AG04449 (cell line): ENCODE measurements at regions not wholly inside any gene's neighbourhood (a gene's known extent, or its start where the extent isn't known, plus 50 kb on each side); places are given as distances from the start of the nearest gene placed in this dataset.

Source experiments
- CTCF ChIA-PET: fragments of 350-600 bp; formaldehyde crosslinking; extraction: SDS; loops from one replicate; lab custom pipeline; 2021; ENCODE audit warnings: antibody characterized with exemption; lab: Yijun Ruan, JAX
- POLR2A ChIA-PET: fragments of 400-600, 350-600 bp; formaldehyde crosslinking; extraction: SDS; loops from one replicate; lab custom pipeline; 2020; ENCODE audit warnings: antibody characterized with exemption, inconsistent platforms; lab: Yijun Ruan, JAX
- DNase-seq: peaks from one replicate; pipeline ENCODE4 v3.0.0-alpha.2; 2010; ENCODE audit warnings: low read depth, low spot score
- H3K4me3 ChIP-seq: 2 replicates; pipeline ENCODE4 v1.5.1; 2011; ENCODE audit warnings: low read depth, mild to moderate bottlenecking, control low read depth, low read length
- CTCF ChIP-seq: IDR thresholded peaks from one replicate; pipeline ENCODE4 v1.5.1; 2011; ENCODE audit warnings: mild to moderate bottlenecking, moderate library complexity, low read length, control low read depth, inconsistent platforms; ENCODE audit not compliant: insufficient read depth; ENCODE audit errors: missing control alignments

- POLR2A ChIA-PET: interaction anchor here (0.6 kb wide), 1 partner anchor 941 kb away, joined by 3 read pairs; no protein-coding TSS in a partner anchor
- CTCF ChIA-PET: interaction anchor here (1.1 kb wide), 1 partner anchor 31 kb away, joined by 5 read pairs; no protein-coding TSS in a partner anchor
- DNase-seq: no peak
- no peak overlapping the region for H3K4me3 ChIP-seq
- no peak for TF ChIP-seq CTCF
These were observed 54.2 kb upstream of the ANKRD1 start for GRCh38 chr10:90975096-90975495.

GRCh38 chr10:90977162-90977854, 56.4 kb upstream of the ANKRD1 start:
- TF ChIP-seq CTCF: no peak
- no peak overlapping the region for H3K4me3 ChIP-seq
- POLR2A ChIA-PET: no interaction called here
- CTCF ChIA-PET: interaction anchor here (4.3 kb wide), 1 partner anchor 29 kb away, joined by 19 read pairs; no protein-coding TSS in a partner anchor
- DNase-seq: no peak

GRCh38 chr10:90977855-90978486, 57.1 kb upstream of the ANKRD1 start:
- POLR2A ChIA-PET: no interaction called here
- DNase-seq: no peak
- CTCF ChIA-PET: interaction anchor here (1.0 to 4.3 kb wide), 4 partner anchors 26 to 273 kb away, joined by 3 to 19 read pairs (median 4); no protein-coding TSS in a partner anchor
- no peak overlapping the region for H3K4me3 ChIP-seq
- no peak for TF ChIP-seq CTCF

GRCh38 chr10:90982406-90983008, 61.6 kb upstream of the ANKRD1 start:
- no peak for DNase-seq
- no peak overlapping the region for H3K4me3 ChIP-seq
- POLR2A ChIA-PET: no interaction called here
- TF ChIP-seq CTCF: no peak
- CTCF ChIA-PET: interaction anchor here (0.7 to 1.7 kb wide), 2 partner anchors 24 to 269 kb away, joined by 3 to 4 read pairs; no protein-coding TSS in a partner anchor

- CTCF ChIA-PET: interaction anchor here (1.7 kb wide), 1 partner anchor 268 kb away, joined by 4 read pairs; no protein-coding TSS in a partner anchor
- POLR2A ChIA-PET: no interaction called here
- DNase-seq: no peak
- no peak overlapping the region for H3K4me3 ChIP-seq
- no peak for TF ChIP-seq CTCF
These were observed 63.1 kb upstream of the ANKRD1 start for GRCh38 chr10:90983914-90984549.
